GM19043 (cell line): ENCODE measurements at regions not wholly inside any gene's neighbourhood (a gene's known extent, or its start where the extent isn't known, plus 50 kb on each side); places are given as distances from the start of the nearest gene placed in this dataset.
"Not testable (repeated sequence)": the region's sequence is repeated elsewhere in the genome, so short reads cannot be mapped to it uniquely, and the experiment has no call there.

Experiments used
- ATAC-seq: cut with Tn5 transposase; IDR thresholded peaks from one replicate; pipeline ENCODE4 v1.9.1; 2021; ENCODE audit warnings: low read depth; ENCODE audit not compliant: unreplicated experiment

GRCh38 chr2:111313711-111314110 lies 193.0 kb downstream of the BCL2L11 start:
- ATAC-seq = not testable (repeated sequence)

- not testable (repeated sequence) for ATAC-seq
Measured at GRCh38 chr2:111315188-111315917, 194.6 kb downstream of the BCL2L11 start.

DNA sequence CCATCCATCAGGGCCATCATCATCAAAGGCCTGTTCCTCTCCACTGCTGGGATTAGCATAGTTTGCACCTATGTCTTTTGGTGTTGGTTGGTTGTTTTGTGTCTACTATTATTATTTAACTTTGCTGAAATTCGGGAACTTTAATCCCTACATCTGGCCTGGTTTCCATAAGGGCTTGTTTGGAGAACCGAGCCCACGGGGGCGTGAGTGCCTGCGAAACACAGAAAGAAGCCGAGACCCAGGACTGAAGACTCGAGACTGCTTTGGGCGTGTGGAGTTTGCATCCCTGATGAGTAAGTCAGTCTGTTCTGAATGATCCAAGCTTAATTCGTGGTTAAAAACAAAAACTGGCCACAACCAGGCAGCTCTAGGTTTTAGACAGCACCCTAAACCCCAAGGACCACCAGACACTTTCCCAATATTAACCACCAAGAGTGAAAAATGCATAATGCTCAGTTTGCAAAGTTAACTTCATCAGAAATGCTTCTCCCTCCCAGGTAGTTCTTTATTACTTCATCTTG lies 195.6 kb downstream of the BCL2L11 start:
- ATAC-seq = not testable (repeated sequence)

GRCh38 chr2:111316881-111317549 lies 196.3 kb downstream of the BCL2L11 start:
- ATAC-seq = not testable (repeated sequence)

DNA sequence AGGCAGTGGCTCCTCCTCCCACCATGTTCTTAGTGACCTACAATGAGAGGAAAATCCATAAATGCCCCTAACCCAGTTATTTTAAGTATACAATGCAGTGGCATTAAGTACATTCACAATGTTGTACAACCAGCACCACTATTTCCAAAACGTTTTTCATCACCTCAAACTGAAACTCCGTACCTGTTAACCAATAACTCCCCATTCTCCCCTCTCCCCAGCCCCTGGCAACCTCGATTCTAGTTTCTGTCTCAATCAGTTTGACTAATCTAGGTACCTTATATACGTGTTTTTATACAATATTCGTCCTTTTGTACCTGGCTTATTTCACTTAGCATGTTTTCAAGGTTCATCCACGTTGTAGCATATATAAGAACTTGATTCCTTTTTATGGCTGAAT lies 198.8 kb downstream of the BCL2L11 start:
- ATAC-seq = not testable (repeated sequence)

DNA sequence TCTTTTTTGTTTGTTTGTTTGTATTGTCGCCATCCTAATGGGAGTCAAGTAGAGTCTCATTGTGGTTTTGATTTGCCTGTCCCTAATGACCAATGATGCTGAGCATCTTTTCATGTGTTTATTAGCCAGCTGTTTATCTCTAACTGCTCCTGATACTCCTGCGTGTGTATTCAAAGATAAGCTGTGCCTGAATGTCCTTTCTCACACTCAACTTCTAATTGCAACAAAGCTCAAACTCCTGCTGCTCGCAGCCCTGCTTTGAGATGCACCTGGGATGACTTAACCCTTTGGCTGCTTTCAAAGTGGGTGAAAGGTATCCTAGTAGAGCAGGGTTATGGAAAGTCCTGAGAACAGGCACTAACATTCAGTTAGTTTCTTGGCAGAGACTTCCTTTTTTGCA lies 199.6 kb downstream of the BCL2L11 start:
- not testable (repeated sequence) for ATAC-seq

DNA sequence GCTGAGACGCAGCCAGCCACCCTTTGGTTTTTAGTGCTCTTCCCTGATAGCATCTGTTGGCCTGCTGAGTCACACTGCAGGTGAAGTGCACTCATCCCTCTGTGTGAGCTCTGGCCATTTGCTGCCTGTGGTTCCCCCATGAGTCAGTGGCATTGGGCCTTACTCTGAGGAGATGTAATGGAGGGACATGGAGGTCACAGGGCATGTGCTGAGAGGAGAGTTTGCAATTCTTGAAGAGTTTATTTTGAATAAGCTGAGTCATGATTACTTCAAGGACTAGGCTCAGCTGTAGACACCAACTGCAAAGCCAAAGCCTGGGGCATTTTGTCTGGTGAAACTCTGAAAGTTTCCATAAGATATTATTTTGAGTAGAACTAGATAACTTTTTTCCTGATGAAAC lies 200.3 kb downstream of the BCL2L11 start:
- not testable (repeated sequence) for ATAC-seq

DNA sequence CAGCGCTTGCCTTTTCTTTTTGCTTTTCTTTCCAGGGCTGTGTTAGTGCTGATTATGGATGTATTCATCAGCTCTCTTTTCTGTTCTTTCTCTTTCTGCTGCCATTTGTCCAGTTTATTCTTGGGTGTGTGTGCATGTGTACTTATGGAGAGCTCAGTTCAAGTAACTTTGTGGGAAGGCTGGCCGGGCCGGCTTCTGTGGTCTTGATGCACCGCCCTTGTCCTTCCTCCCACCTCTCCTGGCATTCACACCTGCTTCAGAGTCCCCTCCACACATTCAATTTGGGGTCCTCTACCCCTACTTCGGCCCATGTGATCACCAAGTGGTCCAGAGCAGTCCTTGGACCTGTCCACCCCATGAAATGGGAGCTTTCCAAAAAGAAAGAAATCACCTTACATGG lies 202.7 kb downstream of the BCL2L11 start:
- ATAC-seq = not testable (repeated sequence)

- not testable (repeated sequence) for ATAC-seq
Measured at GRCh38 chr2:111327726-111328125, 207.0 kb downstream of the BCL2L11 start.

DNA sequence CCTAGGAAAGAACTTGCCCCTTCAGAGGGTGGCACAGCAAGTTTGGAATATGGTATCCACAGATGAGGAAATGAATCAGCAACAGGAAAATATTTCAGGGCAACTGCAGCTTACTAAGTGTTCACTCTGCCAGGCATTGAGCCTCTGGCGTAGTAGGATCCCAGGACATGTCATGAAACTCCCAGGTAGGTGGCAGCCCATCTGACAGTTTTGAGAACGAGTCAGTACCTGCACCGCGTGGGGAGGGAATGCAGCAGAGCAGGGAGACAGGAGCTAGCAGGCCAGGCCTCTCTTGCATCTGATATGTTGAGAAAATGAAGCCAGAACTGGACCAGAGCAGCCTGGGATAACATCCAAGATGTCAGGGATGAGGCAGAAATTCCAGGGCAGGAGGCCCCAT lies 208.6 kb downstream of the BCL2L11 start:
- not testable (repeated sequence) for ATAC-seq

- ATAC-seq = not testable (repeated sequence)
Measured at GRCh38 chr2:111331099-111331724, 210.5 kb downstream of the BCL2L11 start.

- not testable (repeated sequence) for ATAC-seq
Measured at GRCh38 chr2:111335220-111335907, 214.7 kb downstream of the BCL2L11 start.

DNA sequence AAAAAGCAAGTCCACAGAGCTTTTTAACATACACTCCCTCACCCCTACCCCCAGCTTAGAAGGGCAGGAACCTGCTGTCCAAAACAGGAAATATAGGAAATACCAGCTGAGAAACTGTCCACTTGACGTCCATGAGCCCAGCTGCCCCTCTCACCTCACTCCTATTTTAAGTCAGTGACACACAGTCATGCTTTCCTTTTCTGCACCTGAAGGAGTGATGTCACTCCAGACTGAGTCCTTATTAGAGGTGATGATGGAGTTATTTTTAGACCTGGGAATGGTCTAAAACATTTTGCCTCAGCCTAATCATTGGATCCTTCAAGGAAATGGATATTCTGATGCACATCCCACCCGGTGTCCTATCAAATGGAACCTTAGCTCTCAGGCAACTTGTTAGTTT lies 217.8 kb downstream of the BCL2L11 start:
- ATAC-seq = not testable (repeated sequence)

DNA sequence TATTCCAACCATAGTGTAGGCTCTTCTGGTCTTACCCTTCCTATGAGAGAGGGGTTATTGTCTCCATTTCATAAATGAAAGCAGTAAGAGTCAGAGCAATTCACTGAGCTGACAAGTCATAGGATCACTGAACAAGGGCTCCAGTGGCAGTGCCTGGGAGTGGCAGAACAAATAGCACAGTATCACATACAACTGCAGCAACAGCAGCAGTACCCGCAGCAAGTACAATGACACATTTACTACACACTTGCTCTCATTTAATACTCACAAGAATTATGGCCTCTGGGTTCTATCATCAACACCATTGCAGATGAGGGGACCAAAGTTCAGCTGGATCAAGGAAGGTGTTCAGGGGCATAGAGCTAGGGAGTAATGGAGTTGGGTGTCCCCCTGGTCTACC lies 218.8 kb downstream of the BCL2L11 start:
- ATAC-seq = not testable (repeated sequence)

DNA sequence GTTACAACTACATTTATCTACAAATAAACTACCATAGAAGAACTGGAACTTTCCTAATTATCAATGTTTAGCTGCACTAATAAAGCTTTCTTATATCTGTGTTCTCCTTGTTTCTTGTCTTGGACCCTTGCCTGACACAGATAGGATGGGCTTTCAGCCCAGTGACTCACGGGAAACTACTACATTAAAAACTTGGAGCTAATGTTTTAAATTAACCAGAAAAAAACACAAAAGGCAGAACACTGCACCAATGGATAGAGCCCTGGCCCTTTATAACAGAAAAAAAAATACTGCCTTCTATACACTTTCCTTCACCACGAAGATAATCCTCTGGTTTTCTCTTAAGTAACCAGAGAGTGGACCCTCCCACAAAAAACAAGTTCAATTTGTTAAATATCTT lies 223.9 kb downstream of the BCL2L11 start:
- not testable (repeated sequence) for ATAC-seq

DNA sequence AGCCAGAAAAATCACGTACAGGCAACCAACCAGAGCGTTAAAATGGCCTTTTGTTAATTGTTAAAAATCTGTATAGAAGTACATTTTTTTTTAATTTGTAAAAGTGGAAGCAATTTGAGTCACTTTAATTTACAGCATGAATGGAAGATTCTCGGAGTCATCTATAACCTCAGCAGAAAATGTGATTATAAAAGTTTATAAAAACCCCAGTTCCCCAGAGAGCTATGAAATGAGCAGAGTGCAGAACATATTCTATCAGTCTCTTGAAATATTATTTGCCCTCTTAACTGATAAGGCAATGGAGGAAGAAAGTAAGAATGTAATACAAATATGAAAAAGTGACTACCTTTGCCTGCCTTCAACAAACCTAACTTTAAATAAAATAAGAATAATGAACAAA lies 224.7 kb downstream of the BCL2L11 start:
- not testable (repeated sequence) for ATAC-seq

DNA sequence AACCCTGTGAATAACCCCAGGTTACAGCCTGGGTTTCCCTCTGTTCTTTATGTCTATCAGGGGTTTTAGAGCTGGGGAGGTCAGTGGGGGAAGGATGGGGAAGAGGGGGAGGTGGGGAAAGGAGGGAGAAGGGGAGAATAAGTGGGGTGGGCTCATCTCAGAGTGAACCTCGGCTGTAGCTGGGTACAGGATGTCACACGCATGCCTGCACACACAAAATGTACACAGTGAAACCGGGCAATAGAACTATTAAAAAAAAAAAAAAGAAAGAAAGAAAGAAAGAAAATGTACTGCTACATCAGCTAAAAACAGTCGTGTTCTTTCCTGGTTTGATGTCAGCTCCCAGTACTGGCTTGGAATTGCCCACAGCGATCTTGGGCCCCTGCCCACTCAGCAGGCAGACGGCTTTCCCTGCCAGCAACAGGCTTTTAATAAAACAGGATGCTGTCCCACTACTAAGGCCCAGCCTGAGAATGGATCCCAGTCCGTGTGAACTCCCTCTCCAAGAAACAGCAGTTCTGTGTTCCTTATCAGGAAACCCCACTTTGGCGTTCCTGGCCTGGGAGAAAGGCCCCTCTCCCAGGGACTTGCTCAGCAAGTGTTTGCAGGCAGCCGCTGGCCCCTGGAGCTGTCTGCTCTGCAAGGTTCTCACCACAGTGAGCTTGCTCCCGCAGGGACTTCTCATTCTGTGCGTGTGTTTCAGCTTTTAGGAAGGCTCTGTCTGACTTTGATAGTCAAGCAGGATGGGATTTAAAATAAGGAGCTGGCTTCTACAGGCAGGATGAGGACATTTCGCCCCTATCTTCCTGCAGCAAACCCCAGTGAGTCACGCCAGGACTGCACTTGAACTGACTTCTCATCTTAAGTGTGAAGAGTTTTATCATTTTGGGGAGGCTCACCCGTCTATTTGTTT lies 225.6 kb downstream of the BCL2L11 start:
- not testable (repeated sequence) for ATAC-seq

DNA sequence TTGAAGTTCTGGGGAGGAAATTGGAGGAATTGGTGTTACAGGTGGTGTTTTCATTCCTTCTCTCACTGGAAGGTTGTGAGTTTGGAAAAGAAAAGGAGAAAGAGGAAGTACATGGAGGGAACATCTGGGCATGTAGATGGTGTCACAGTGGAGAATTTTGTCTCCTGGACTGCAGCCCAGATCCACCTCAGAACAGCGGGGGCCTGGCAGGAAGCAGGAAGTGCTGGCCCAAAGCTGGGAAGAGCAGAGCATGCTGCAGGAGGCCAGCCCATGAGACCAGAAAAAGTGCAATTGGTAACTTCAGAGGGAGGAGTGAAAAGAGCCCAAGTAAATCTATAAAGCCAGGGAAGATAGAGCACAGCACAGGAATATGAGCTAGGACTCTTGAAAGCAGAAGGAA lies 227.0 kb downstream of the BCL2L11 start:
- ATAC-seq = not testable (repeated sequence)

GRCh38 chr2:111348316-111348715 lies 227.6 kb downstream of the BCL2L11 start:
- ATAC-seq = not testable (repeated sequence)
